ENCODE measurements at regions not wholly inside any gene's neighbourhood (a gene's known extent, or its start where the extent isn't known, plus 50 kb on each side); places are given as distances from the start of the nearest gene placed in this dataset.

DNA sequence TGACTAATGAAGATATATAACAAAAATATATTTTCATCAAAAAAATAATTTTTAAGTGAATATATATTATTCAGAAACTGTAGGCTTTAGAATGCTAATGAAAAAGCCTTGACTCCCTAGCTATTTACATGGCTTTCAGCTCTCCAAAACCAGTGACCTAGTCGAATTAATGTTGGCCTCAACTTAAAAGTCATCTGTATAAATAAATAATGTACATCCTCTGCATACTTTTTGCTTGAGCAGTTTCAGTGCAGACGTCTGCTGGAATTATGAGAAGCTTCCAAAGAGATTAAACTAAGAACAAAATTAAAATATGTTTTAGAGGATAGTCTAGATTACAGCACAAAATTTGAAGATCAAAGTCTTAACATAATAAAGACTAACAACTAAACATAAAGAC is 520.4 kb upstream of the ALCAM start:
- no peak for TF ChIP-seq POLR2A (IDR thresholded peaks at IDR 0.05)
- TF ChIP-seq, protein P1, sequence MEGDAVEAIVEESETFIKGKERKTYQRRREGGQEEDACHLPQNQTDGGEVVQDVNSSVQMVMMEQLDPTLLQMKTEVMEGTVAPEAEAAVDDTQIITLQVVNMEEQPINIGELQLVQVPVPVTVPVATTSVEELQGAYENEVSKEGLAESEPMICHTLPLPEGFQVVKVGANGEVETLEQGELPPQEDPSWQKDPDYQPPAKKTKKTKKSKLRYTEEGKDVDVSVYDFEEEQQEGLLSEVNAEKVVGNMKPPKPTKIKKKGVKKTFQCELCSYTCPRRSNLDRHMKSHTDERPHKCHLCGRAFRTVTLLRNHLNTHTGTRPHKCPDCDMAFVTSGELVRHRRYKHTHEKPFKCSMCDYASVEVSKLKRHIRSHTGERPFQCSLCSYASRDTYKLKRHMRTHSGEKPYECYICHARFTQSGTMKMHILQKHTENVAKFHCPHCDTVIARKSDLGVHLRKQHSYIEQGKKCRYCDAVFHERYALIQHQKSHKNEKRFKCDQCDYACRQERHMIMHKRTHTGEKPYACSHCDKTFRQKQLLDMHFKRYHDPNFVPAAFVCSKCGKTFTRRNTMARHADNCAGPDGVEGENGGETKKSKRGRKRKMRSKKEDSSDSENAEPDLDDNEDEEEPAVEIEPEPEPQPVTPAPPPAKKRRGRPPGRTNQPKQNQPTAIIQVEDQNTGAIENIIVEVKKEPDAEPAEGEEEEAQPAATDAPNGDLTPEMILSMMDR (IDR thresholded peaks at IDR 0.05): no peak

Measured in body of pancreas (tissue), 4 donors.